AG04450 (cell line): ENCODE measurements at regions not wholly inside any gene's neighbourhood (a gene's known extent, or its start where the extent isn't known, plus 50 kb on each side); places are given as distances from the start of the nearest gene placed in this dataset.

ENCODE experiments used
- CTCF ChIA-PET: fragments of 300-600, 350-600 bp; formaldehyde crosslinking; extraction: SDS; loops from one replicate; lab custom pipeline; 2022; ENCODE audit warnings: antibody characterized with exemption, inconsistent platforms; lab: Charles Lee
- POLR2A ChIA-PET: fragments of 350-600 bp; formaldehyde crosslinking; extraction: SDS; loops from one replicate; lab custom pipeline; 2021; ENCODE audit warnings: antibody characterized with exemption, inconsistent platforms; lab: Yijun Ruan, JAX
- DNase-seq: peaks from one replicate; pipeline ENCODE4 v3.0.0-alpha.2; 2011; ENCODE audit warnings: low read depth, low spot score
- H3K27ac ChIP-seq: one replicate; pipeline ENCODE4 v1.5.1; 2012; ENCODE audit warnings: low read depth, low read length, control low read depth
- H3K27me3 ChIP-seq: one replicate; pipeline ENCODE4 v1.6.0; 2012; ENCODE audit warnings: low read length; ENCODE audit not compliant: control insufficient read depth, insufficient read depth
- H3K4me3 ChIP-seq: 2 replicates; pipeline ENCODE4 v1.5.1; 2011; ENCODE audit warnings: mild to moderate bottlenecking, low read depth, low read length, control low read depth
- H3K9me3 ChIP-seq: 2 replicates; pipeline ENCODE4 v1.5.1; 2012; ENCODE audit warnings: low read length; ENCODE audit not compliant: control insufficient read depth, insufficient read depth
- TF ChIP-seq, protein P1 (sequence below): IDR thresholded peaks from 2 replicates; pipeline ENCODE4 v1.5.1; 2011; ENCODE audit warnings: low read depth, low read length, control low read depth, inconsistent platforms

DNA sequence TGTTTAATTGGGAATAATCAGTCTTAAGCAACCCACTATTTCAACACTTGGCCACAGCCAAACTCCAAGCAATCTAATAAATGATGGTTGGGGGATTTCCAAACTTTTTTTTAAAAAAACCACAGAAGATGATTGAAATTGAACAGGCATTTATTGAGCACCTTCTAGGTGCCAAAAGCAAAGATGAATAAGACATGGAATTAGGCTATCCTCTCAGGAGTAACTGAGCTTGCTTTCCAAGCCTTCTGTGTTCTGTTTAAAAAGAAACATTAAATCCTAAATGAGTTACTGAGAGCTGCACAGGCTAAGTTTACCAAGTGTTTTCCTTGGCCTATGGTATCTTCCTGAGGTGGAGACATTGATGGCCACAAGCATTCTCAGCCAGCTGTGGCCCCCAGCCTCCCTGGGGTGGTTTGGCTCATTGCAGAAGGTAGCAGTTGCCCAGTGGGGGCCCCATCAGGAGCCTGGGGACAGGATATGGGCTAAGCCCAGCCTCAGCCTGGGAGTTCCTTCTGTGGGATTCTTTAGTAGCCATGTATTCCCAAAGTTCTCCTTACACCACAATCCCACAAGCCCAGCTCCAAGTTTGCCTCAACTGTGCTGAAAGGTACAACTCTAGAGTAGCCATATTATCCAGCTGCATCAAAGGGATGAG lies 174.3 kb downstream of the C1D start:
- CTCF ChIA-PET: interaction anchor here (0.6 kb wide), 1 partner anchor 9 kb away, joined by 4 read pairs; no protein-coding TSS in a partner anchor
- POLR2A ChIA-PET: no interaction called here

DNA sequence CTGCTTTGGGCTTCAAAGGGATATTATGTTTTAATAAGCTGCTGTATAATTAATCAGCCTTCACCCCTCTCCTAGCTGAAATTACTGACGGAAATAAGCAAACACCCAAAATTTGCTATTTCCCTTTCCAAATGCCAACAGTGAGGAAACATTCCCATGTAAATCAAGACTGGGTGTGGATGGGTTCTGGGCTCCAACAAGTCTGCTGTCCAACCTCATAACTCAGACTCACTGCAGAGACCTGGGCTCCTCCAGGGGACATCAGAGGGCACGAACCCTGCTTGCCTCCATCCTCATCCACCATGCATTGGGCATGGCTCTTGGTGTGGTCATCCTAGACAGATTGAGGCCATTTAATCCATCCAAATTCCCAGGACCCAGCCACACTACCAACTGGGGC lies 173.7 kb downstream of the C1D start:
- CTCF ChIA-PET: interaction anchor here (0.6 kb wide), 1 partner anchor 10 kb away, joined by 4 read pairs; no protein-coding TSS in a partner anchor
- DNase-seq: no peak
- peaks cover 3% of the 10 kb centered on the region for H3K27me3 ChIP-seq
- POLR2A ChIA-PET: no interaction called here
- H3K27ac ChIP-seq: no peak overlapping the region
- H3K4me3 ChIP-seq: no peak overlapping the region
- no peaks in the 10 kb centered on the region for H3K9me3 ChIP-seq
- TF ChIP-seq, protein P1, sequence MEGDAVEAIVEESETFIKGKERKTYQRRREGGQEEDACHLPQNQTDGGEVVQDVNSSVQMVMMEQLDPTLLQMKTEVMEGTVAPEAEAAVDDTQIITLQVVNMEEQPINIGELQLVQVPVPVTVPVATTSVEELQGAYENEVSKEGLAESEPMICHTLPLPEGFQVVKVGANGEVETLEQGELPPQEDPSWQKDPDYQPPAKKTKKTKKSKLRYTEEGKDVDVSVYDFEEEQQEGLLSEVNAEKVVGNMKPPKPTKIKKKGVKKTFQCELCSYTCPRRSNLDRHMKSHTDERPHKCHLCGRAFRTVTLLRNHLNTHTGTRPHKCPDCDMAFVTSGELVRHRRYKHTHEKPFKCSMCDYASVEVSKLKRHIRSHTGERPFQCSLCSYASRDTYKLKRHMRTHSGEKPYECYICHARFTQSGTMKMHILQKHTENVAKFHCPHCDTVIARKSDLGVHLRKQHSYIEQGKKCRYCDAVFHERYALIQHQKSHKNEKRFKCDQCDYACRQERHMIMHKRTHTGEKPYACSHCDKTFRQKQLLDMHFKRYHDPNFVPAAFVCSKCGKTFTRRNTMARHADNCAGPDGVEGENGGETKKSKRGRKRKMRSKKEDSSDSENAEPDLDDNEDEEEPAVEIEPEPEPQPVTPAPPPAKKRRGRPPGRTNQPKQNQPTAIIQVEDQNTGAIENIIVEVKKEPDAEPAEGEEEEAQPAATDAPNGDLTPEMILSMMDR: no peak

More for the DNA sequence above, 174.3 kb downstream of the C1D start:
- no peak overlapping the region for H3K27ac ChIP-seq
- H3K4me3 ChIP-seq: no peak overlapping the region
- TF ChIP-seq, protein P1: no peak
- H3K9me3 ChIP-seq: no peaks in the 10 kb centered on the region
- H3K27me3 ChIP-seq: peaks cover 3% of the 10 kb centered on the region
- no peak for DNase-seq

- Histone ChIP-seq H3K4me3 (no peak overlapping the region), H3K27me3 (peaks cover 4% of the 10 kb centered on the region), H3K9me3 (no peaks in the 10 kb centered on the region), H3K27ac (no peak overlapping the region)
- TF ChIP-seq, protein P1: no peak
- DNase-seq: no peak
- ChIA-PET POLR2A (no interaction called here), CTCF (no interaction called here)
Observed at GRCh38 chr2:67891642-67892041, 171.2 kb downstream of the C1D start.

GRCh38 chr2:67892339-67892846 lies 170.4 kb downstream of the C1D start:
- TF ChIP-seq, protein P1: no peak

GRCh38 chr2:67895227-67895941 lies 167.4 kb downstream of the C1D start:
- DNase-seq: no peak

More at GRCh38 chr2:67892339-67892846, 170.4 kb downstream of the C1D start:
- POLR2A ChIA-PET: no interaction called here
- CTCF ChIA-PET: no interaction called here
- DNase-seq: no peak
- Histone ChIP-seq H3K9me3 (no peaks in the 10 kb centered on the region), H3K27me3 (peaks cover 5% of the 10 kb centered on the region), H3K4me3 (no peak overlapping the region), H3K27ac (no peak overlapping the region)

More at GRCh38 chr2:67895227-67895941, 167.4 kb downstream of the C1D start:
- Histone ChIP-seq H3K27ac (no peak overlapping the region), H3K4me3 (no peak overlapping the region), H3K9me3 (no peaks in the 10 kb centered on the region; the same call in 1 of the 2 replicates), H3K27me3 (peaks cover 5% of the 10 kb centered on the region)
- ChIA-PET CTCF (no interaction called here), POLR2A (no interaction called here)
- TF ChIP-seq, protein P1: no peak
